ENCODE measurements at regions not wholly inside any gene's neighbourhood (a gene's known extent, or its start where the extent isn't known, plus 50 kb on each side); places are given as distances from the start of the nearest gene placed in this dataset.

GRCh38 chr14:79949906-79950305 is 261.4 kb downstream of the DIO2 start:
- Histone ChIP-seq H3K9ac (ENCODE audit: low read length) (no peak overlapping the region), H3K27me3 (ENCODE audit: insufficient read depth, low read length) (no peaks in the 10 kb centered on the region), H3F3A (ENCODE audit: insufficient read depth, low read length) (no peaks in the 10 kb centered on the region), H3K4me3 (ENCODE audit: low read depth, low read length, poor library complexity, severe bottlenecking) (no peak overlapping the region), H4K20me1 (ENCODE audit: insufficient read depth, low read length) (no peaks in the 10 kb centered on the region), H3K36me3 (ENCODE audit: insufficient read depth, low read length) (no peaks in the 10 kb centered on the region), H3K4me1 (ENCODE audit: insufficient read depth, low read length, severe bottlenecking) (no peaks in the 10 kb centered on the region), H2AFZ (ENCODE audit: low read length) (no peak overlapping the region), H3K9me3 (ENCODE audit: low read length) (no peaks in the 10 kb centered on the region), H3K79me2 (ENCODE audit: insufficient read depth, low read length) (no peaks in the 10 kb centered on the region), H3K27ac (ENCODE audit: low read depth, low read length, poor library complexity, severe bottlenecking) (no peak overlapping the region), H3K4me2 (ENCODE audit: low read length) (no peak overlapping the region), H3K9me2 (ENCODE audit: low read depth, low read length) (no peaks in the 10 kb centered on the region)
- no peak for TF ChIP-seq CTCF (IDR thresholded peaks at IDR 0.05; ENCODE audit: low read length)
- TF ChIP-seq EZH2 (IDR thresholded peaks at IDR 0.05; ENCODE audit: borderline replicate concordance, low read length): no peak

- Histone ChIP-seq H3F3A (ENCODE audit: insufficient read depth, low read length) (no peaks in the 10 kb centered on the region), H3K27me3 (ENCODE audit: insufficient read depth, low read length) (no peaks in the 10 kb centered on the region), H3K4me3 (ENCODE audit: low read depth, low read length, poor library complexity, severe bottlenecking) (no peak overlapping the region), H3K9ac (ENCODE audit: low read length) (no peak overlapping the region), H4K20me1 (ENCODE audit: insufficient read depth, low read length) (no peaks in the 10 kb centered on the region), H3K4me2 (ENCODE audit: low read length) (no peak overlapping the region), H3K9me2 (ENCODE audit: low read depth, low read length) (no peaks in the 10 kb centered on the region), H3K36me3 (ENCODE audit: insufficient read depth, low read length) (no peaks in the 10 kb centered on the region), H3K79me2 (ENCODE audit: insufficient read depth, low read length) (no peaks in the 10 kb centered on the region), H3K27ac (ENCODE audit: low read depth, low read length, poor library complexity, severe bottlenecking) (no peak overlapping the region), H3K4me1 (ENCODE audit: insufficient read depth, low read length, severe bottlenecking) (no peaks in the 10 kb centered on the region), H3K9me3 (ENCODE audit: low read length) (no peaks in the 10 kb centered on the region), H2AFZ (ENCODE audit: low read length) (no peak overlapping the region)
- TF ChIP-seq CTCF (IDR thresholded peaks at IDR 0.05; ENCODE audit: low read length): no peak
- TF ChIP-seq EZH2 (IDR thresholded peaks at IDR 0.05; ENCODE audit: borderline replicate concordance, low read length): no peak
Measured at GRCh38 chr14:79947440-79948054, 263.8 kb downstream of the DIO2 start.

GRCh38 chr14:79939235-79939634 is 272.1 kb downstream of the DIO2 start:
- Histone ChIP-seq H2AFZ (ENCODE audit: low read length) (no peak overlapping the region), H3K36me3 (ENCODE audit: insufficient read depth, low read length) (no peaks in the 10 kb centered on the region), H3K27ac (ENCODE audit: low read depth, low read length, poor library complexity, severe bottlenecking) (no peak overlapping the region), H3K27me3 (ENCODE audit: insufficient read depth, low read length) (no peaks in the 10 kb centered on the region), H3F3A (ENCODE audit: insufficient read depth, low read length) (no peaks in the 10 kb centered on the region), H3K4me3 (ENCODE audit: low read depth, low read length, poor library complexity, severe bottlenecking) (no peak overlapping the region), H3K9me3 (ENCODE audit: low read length) (no peaks in the 10 kb centered on the region), H3K4me2 (ENCODE audit: low read length) (no peak overlapping the region), H3K9ac (ENCODE audit: low read length) (no peak overlapping the region), H3K4me1 (ENCODE audit: insufficient read depth, low read length, severe bottlenecking) (no peaks in the 10 kb centered on the region), H3K79me2 (ENCODE audit: insufficient read depth, low read length) (no peaks in the 10 kb centered on the region), H3K9me2 (ENCODE audit: low read depth, low read length) (no peaks in the 10 kb centered on the region), H4K20me1 (ENCODE audit: insufficient read depth, low read length) (no peaks in the 10 kb centered on the region)
- no peak for TF ChIP-seq EZH2 (IDR thresholded peaks at IDR 0.05; ENCODE audit: borderline replicate concordance, low read length)
- TF ChIP-seq CTCF (IDR thresholded peaks at IDR 0.05; ENCODE audit: low read length): no peak
